SK-N-SH treated with all-trans-retinoic acid at 6 μM for 48 hours (cell line): ENCODE measurements at regions not wholly inside any gene's neighbourhood (a gene's known extent, or its start where the extent isn't known, plus 50 kb on each side); places are given as distances from the start of the nearest gene placed in this dataset.
A peak's percentile ranks its signal among the peaks of the same experiment; 100 is the strongest.

Experiments used
- ATAC-seq: fragments of 200-7000 bp; cut with Tn5 transposase; 3 replicates; pipeline ENCODE4 v1.9.1; 2020; ENCODE audit warnings: mild to moderate bottlenecking, moderate library complexity
- ARNTL ChIP-seq: fragments of 450-650 bp; formaldehyde crosslinking; IDR thresholded peaks from 2 replicates; pipeline ENCODE4 v1.5.0; 2020; ENCODE audit warnings: low read depth, mild to moderate bottlenecking, moderate library complexity, borderline replicate concordance
- BACH2 ChIP-seq: fragments of 250-450 bp; sonication (Bioruptor Pico); IDR thresholded peaks from 2 replicates; pipeline ENCODE4 v1.9.0; 2021; ENCODE audit warnings: mild to moderate bottlenecking, borderline replicate concordance
- CSDC2 ChIP-seq: fragments of 250-450 bp; sonication (Bioruptor Pico); IDR thresholded peaks from 2 replicates; pipeline ENCODE4 v1.5.0; 2020; ENCODE audit warnings: mild to moderate bottlenecking, moderate library complexity
- OSR1 ChIP-seq: fragments of 250-450 bp; sonication (Bioruptor Pico); IDR thresholded peaks from 2 replicates; pipeline ENCODE4 v1.8.0; 2022; ENCODE audit warnings: moderate library complexity, mild to moderate bottlenecking, inconsistent platforms
- PPARA ChIP-seq: fragments of 250-450 bp; sonication (Bioruptor Pico); IDR thresholded peaks from 2 replicates; pipeline ENCODE4 v1.5.0; 2020; ENCODE audit warnings: mild to moderate bottlenecking, borderline replicate concordance
- RARB ChIP-seq: fragments of 250-450 bp; sonication (Bioruptor Pico); IDR thresholded peaks from 2 replicates; pipeline ENCODE4 v1.8.0; 2021; ENCODE audit warnings: mild to moderate bottlenecking, moderate library complexity
- SNAI2 ChIP-seq: fragments of 250-450 bp; sonication (Bioruptor Pico); IDR thresholded peaks from 2 replicates; pipeline ENCODE4 v1.5.0; 2020; ENCODE audit warnings: mild to moderate bottlenecking, moderate library complexity
- TCF4 ChIP-seq: fragments of 250-450 bp; sonication (Bioruptor Pico); IDR thresholded peaks from 2 replicates; pipeline ENCODE4 v1.8.0; 2021; ENCODE audit warnings: mild to moderate bottlenecking, moderate library complexity, borderline replicate concordance
- TOX ChIP-seq: fragments of 250-450 bp; sonication (Bioruptor Pico); IDR thresholded peaks from 2 replicates; pipeline ENCODE4 v1.8.0; 2021; ENCODE audit warnings: mild to moderate bottlenecking, moderate library complexity, borderline replicate concordance
- ZFP3 ChIP-seq: fragments of 250-450 bp; sonication (Bioruptor Pico); IDR thresholded peaks from 2 replicates; pipeline ENCODE4 v1.5.0; 2020; ENCODE audit warnings: mild to moderate bottlenecking, moderate library complexity
- ZFP30 ChIP-seq: fragments of 450-650 bp; formaldehyde crosslinking; IDR thresholded peaks from 2 replicates; pipeline ENCODE4 v1.5.0; 2022; ENCODE audit warnings: mild to moderate bottlenecking, moderate library complexity
- ZNF70 ChIP-seq: fragments of 450-650 bp; formaldehyde crosslinking; IDR thresholded peaks from 2 replicates; pipeline ENCODE4 v1.5.0; 2020; ENCODE audit warnings: mild to moderate bottlenecking, moderate library complexity
- ZNF8 ChIP-seq: fragments of 450-650 bp; formaldehyde crosslinking; IDR thresholded peaks from 2 replicates; pipeline ENCODE4 v1.5.0; 2020; ENCODE audit warnings: mild to moderate bottlenecking, moderate library complexity
- TF ChIP-seq, protein P1 (sequence below): fragments of 250-450 bp; sonication (Bioruptor Pico); IDR thresholded peaks from 2 replicates; pipeline ENCODE4 v1.5.1; 2021; ENCODE audit warnings: mild to moderate bottlenecking, moderate library complexity
- TF ChIP-seq, protein P2 (sequence below): fragments of 250-450 bp; sonication (Bioruptor Pico); IDR thresholded peaks from 2 replicates; pipeline ENCODE4 v1.5.0; 2020; ENCODE audit warnings: mild to moderate bottlenecking, moderate library complexity
- TF ChIP-seq, protein P3 (sequence below): fragments of 250-450 bp; sonication (Bioruptor Pico); IDR thresholded peaks from 2 replicates; pipeline ENCODE4 v1.8.0; 2020; ENCODE audit warnings: mild to moderate bottlenecking, moderate library complexity, borderline replicate concordance
- TF ChIP-seq, protein P4 (sequence below): fragments of 250-450 bp; sonication (Bioruptor Pico); IDR thresholded peaks from 2 replicates; pipeline ENCODE4 v1.5.1; 2020; ENCODE audit warnings: low read depth, mild to moderate bottlenecking, moderate library complexity

DNA sequence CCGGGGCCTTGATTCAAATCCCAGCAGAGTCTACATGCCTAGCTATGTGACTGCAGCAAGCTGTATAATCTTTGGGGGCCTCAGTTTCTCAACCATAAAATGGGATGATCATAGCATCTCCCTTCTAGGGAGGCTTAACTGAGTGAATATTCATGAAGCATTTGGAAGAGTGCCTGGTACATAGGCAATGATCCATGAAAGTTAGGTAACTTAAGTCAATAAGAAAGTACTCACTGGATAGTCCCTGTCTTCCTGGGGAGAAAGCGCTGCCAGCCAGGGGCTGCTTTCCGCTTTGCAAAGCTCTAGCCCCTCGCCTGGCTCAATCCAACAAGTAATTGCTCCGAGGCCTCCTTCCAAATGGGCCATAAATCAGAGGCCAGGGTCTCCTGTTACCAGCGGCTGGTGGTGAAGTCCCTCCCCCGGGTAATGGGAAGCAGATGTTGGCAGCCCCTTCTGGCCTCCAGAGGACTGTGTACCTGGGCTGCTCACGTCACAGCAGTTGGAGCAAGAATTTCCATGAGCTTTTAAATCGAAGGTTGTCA lies 521.9 kb upstream of the PROK2 start:
- TF ChIP-seq, protein P1, sequence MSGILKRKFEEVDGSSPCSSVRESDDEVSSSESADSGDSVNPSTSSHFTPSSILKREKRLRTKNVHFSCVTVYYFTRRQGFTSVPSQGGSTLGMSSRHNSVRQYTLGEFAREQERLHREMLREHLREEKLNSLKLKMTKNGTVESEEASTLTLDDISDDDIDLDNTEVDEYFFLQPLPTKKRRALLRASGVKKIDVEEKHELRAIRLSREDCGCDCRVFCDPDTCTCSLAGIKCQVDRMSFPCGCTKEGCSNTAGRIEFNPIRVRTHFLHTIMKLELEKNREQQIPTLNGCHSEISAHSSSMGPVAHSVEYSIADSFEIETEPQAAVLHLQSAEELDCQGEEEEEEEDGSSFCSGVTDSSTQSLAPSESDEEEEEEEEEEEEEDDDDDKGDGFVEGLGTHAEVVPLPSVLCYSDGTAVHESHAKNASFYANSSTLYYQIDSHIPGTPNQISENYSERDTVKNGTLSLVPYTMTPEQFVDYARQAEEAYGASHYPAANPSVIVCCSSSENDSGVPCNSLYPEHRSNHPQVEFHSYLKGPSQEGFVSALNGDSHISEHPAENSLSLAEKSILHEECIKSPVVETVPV (CRISPR knock-in tag): 0 out of 2 replicates have a peak, but pooled peaks have one; percentile 24
- TF ChIP-seq PPARA (CRISPR knock-in tag): no peak
- TF ChIP-seq, protein P2, sequence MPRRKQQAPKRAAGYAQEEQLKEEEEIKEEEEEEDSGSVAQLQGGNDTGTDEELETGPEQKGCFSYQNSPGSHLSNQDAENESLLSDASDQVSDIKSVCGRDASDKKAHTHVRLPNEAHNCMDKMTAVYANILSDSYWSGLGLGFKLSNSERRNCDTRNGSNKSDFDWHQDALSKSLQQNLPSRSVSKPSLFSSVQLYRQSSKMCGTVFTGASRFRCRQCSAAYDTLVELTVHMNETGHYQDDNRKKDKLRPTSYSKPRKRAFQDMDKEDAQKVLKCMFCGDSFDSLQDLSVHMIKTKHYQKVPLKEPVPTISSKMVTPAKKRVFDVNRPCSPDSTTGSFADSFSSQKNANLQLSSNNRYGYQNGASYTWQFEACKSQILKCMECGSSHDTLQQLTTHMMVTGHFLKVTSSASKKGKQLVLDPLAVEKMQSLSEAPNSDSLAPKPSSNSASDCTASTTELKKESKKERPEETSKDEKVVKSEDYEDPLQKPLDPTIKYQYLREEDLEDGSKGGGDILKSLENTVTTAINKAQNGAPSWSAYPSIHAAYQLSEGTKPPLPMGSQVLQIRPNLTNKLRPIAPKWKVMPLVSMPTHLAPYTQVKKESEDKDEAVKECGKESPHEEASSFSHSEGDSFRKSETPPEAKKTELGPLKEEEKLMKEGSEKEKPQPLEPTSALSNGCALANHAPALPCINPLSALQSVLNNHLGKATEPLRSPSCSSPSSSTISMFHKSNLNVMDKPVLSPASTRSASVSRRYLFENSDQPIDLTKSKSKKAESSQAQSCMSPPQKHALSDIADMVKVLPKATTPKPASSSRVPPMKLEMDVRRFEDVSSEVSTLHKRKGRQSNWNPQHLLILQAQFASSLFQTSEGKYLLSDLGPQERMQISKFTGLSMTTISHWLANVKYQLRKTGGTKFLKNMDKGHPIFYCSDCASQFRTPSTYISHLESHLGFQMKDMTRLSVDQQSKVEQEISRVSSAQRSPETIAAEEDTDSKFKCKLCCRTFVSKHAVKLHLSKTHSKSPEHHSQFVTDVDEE (CRISPR knock-in tag): peak; percentile 81; the same call in 1 of the 2 replicates
- no peak for TF ChIP-seq ZNF8 (CRISPR knock-in tag)
- TF ChIP-seq ZNF70 (CRISPR knock-in tag): peak; percentile 92
- TF ChIP-seq TCF4: peak; percentile 93
- peak; percentile 68 for ATAC-seq

DNA sequence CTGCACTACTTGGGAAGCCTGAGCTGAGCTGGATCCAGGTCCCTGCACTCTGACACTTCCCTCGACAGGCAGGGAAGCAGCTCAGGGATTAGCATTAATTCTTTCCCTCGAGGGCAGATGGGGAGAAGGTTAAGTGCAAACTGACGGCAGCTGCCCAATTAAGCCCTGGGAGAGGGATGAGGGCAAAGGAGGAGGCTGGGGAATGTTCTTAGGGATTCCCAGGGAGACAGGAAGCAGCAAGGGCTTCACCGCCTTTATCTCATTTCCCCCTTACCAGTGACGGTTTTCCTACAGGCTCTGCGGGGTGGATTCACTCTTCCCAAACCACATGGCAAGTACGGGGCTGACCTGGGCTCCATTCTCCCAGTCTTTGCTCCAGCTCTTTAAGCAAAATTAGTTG lies 519.0 kb upstream of the PROK2 start:
- TF ChIP-seq ZNF8 (CRISPR knock-in tag): no peak
- TF ChIP-seq SNAI2: no peak
- TF ChIP-seq ARNTL (CRISPR knock-in tag): no peak
- no peak for TF ChIP-seq OSR1
- TF ChIP-seq ZFP3 (CRISPR knock-in tag): no peak
- TF ChIP-seq, protein P1 (CRISPR knock-in tag): no peak
- TF ChIP-seq TCF4: peak; percentile 12; the same call in 1 of the 2 replicates
- no peak for TF ChIP-seq RARB (CRISPR knock-in tag)
- TF ChIP-seq TOX: no peak
- TF ChIP-seq ZNF70 (CRISPR knock-in tag): no peak
- TF ChIP-seq, protein P3, sequence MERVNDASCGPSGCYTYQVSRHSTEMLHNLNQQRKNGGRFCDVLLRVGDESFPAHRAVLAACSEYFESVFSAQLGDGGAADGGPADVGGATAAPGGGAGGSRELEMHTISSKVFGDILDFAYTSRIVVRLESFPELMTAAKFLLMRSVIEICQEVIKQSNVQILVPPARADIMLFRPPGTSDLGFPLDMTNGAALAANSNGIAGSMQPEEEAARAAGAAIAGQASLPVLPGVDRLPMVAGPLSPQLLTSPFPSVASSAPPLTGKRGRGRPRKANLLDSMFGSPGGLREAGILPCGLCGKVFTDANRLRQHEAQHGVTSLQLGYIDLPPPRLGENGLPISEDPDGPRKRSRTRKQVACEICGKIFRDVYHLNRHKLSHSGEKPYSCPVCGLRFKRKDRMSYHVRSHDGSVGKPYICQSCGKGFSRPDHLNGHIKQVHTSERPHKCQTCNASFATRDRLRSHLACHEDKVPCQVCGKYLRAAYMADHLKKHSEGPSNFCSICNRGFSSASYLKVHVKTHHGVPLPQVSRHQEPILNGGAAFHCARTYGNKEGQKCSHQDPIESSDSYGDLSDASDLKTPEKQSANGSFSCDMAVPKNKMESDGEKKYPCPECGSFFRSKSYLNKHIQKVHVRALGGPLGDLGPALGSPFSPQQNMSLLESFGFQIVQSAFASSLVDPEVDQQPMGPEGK (CRISPR knock-in tag): no peak
- TF ChIP-seq, protein P2 (CRISPR knock-in tag): peak; percentile 66; the same call in 1 of the 2 replicates
- TF ChIP-seq, protein P4, sequence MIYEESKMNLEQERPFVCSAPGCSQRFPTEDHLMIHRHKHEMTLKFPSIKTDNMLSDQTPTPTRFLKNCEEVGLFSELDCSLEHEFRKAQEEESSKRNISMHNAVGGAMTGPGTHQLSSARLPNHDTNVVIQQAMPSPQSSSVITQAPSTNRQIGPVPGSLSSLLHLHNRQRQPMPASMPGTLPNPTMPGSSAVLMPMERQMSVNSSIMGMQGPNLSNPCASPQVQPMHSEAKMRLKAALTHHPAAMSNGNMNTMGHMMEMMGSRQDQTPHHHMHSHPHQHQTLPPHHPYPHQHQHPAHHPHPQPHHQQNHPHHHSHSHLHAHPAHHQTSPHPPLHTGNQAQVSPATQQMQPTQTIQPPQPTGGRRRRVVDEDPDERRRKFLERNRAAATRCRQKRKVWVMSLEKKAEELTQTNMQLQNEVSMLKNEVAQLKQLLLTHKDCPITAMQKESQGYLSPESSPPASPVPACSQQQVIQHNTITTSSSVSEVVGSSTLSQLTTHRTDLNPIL (CRISPR knock-in tag): no peak
- no peak for TF ChIP-seq ZFP30 (CRISPR knock-in tag)
- no peak for ATAC-seq

DNA sequence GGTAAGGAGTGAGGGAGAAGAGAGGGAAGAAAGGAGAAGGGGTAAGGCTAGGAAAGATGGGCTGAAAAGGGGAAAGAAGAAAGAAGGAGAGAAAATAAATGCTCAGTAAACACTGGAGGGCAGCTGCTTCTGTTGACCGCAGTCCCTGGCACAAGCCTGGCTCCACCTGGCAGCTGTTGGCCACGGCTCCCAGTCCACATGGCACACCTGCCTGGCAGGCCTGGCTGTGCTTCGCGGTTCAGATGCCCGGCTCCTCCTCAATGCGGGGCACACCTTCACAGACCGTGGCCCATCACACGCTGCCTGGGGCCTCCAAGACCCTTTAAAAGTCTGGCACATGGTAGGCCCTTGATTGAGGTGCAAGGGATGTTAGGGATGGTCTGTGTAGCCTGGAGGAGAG lies 516.8 kb upstream of the PROK2 start:
- TF ChIP-seq BACH2 (CRISPR knock-in tag) (no peak), CSDC2 (no peak), OSR1 (no peak)
- no peak for ATAC-seq
